Activated CD4-positive, alpha-beta T cell treated with anti-CD3 and anti-CD28 coated beads for 36 hours (primary cell): ENCODE measurements at regions not wholly inside any gene's neighbourhood (a gene's known extent, or its start where the extent isn't known, plus 50 kb on each side); places are given as distances from the start of the nearest gene placed in this dataset.
"Not testable (repeated sequence)": the region's sequence is repeated elsewhere in the genome, so short reads cannot be mapped to it uniquely, and the experiment has no call there.

ENCODE experiments used
- ATAC-seq: fragments of 200-7000 bp; cut with Tn5 transposase; one replicate; pipeline ENCODE4 v1.10.0; 2021; ENCODE audit warnings: mild to moderate bottlenecking, moderate library complexity
- CTCF ChIA-PET: fragments of 350-600 bp; sonication (Branson Sonifier 250); formaldehyde crosslinking; loops from one replicate; lab custom pipeline; 2021; ENCODE audit warnings: antibody characterized with exemption; lab: Charles Lee
- POLR2A ChIA-PET: fragments of 350-600 bp; sonication (Branson Sonifier 250); formaldehyde crosslinking; loops from one replicate; lab custom pipeline; 2021; ENCODE audit warnings: antibody characterized with exemption, inconsistent platforms; lab: Charles Lee
- DNase-seq: peaks from one replicate; pipeline ENCODE4 v3.0.0-alpha.2; 2020
- H3K27ac Mint-ChIP-seq: one replicate; pipeline ENCODE4 v1.8.0; 2021; ENCODE audit warnings: mixed read lengths
- H3K27me3 Mint-ChIP-seq: one replicate; pipeline ENCODE4 v1.8.0; 2021; ENCODE audit warnings: mixed read lengths
- H3K36me3 Mint-ChIP-seq: one replicate; pipeline ENCODE4 v1.8.0; 2021; ENCODE audit warnings: low read depth, mixed read lengths
- H3K4me1 Mint-ChIP-seq: one replicate; pipeline ENCODE4 v1.8.0; 2021; ENCODE audit warnings: mixed read lengths
- H3K4me3 Mint-ChIP-seq: one replicate; pipeline ENCODE4 v1.8.0; 2021; ENCODE audit warnings: mild to moderate bottlenecking, moderate library complexity, mixed read lengths
- H3K9me3 Mint-ChIP-seq: one replicate; pipeline ENCODE4 v1.8.0; 2021; ENCODE audit warnings: low read depth, mixed read lengths
- intact Hi-C, 2 experiments: fragments of 100-400 bp; cut with DNase I in 1 of 2; cut with micrococcal nuclease in 1 of 2; formaldehyde crosslinking; loops; one replicate each; pipeline versions ENCODE4 v1.14.2 to v1.15.1; 2022 to 2024; cut with DNase I, micrococcal nuclease

DNA sequence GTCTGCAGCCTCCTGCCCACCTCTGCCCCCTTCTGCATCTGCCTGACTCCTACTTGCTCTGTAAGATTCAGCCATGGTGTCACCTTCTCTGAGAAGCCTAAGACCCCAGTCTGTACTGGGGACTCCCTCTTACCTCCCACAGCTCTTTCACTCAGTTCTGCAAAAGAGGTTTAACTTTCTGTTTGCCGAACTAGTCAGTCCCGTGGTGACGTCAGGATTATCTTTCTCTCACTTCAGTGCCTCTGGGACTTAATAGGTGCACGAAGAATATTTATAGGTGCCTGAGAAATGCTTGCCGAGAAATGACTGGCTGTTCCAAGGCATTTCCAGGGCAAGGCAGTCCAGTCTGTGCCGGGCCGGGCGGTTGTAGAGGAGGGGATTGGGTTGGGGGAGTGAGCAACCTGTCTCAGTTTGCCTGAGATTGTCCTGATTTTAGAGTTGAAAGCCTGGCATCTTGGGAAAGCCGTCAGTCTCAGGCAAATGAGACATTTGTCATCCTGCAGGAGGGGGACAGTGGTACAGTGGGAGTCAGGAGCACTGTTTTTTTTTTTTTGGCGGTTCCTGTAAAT lies 227.5 kb upstream of the NPVF start:
- ChIA-PET POLR2A (no interaction called here), CTCF (interaction anchor here (0.5 kb wide), 1 partner anchor 156 kb away, joined by 3 read pairs; no protein-coding TSS in a partner anchor)
- H3K9me3 Mint-ChIP-seq = no peaks in the 10 kb centered on the region
- peaks cover 10% of the 10 kb centered on the region for H3K27me3 Mint-ChIP-seq
- no peaks in the 10 kb centered on the region for H3K4me1 Mint-ChIP-seq
- H3K27ac Mint-ChIP-seq = no peak overlapping the region
- DNase-seq = no peak
- intact Hi-C loops = no loop called here
- no peaks in the 10 kb centered on the region for H3K36me3 Mint-ChIP-seq
- H3K4me3 Mint-ChIP-seq = no peak overlapping the region
- ATAC-seq = no peak

GRCh38 chr7:25456467-25457171 lies 228.3 kb upstream of the NPVF start:
- no peaks in the 10 kb centered on the region for H3K9me3 Mint-ChIP-seq

DNA sequence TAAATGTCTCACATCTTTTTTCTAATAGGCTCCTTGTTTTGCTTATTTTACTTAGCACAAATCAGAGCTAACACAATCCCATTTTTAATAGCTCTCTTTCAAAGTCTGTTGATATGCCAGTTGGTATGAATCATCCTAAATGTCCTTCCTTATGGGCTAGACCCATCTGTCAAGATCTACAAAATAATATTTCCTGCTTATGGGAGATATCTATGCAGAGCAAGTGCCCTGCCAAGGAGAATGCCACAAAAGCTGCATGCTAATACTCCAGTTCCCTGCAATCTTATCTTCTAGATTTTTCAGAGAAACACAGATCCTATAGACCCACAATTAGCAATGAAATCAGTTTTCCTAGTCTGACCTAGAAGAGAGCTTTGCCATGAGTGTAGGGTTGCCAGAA lies 230.8 kb upstream of the NPVF start:
- ChIA-PET POLR2A (no interaction called here), CTCF (interaction anchor here (1.9 kb wide), 1 partner anchor 106 kb away, joined by 6 read pairs; no protein-coding TSS in a partner anchor)
- no peak overlapping the region for H3K27ac Mint-ChIP-seq
- ATAC-seq (no peak), DNase-seq (no peak)
- intact Hi-C loops = no loop called here
- H3K4me3 Mint-ChIP-seq = no peak overlapping the region
- no peaks in the 10 kb centered on the region for H3K9me3 Mint-ChIP-seq
- H3K36me3 Mint-ChIP-seq = no peaks in the 10 kb centered on the region
- peaks cover 24% of the 10 kb centered on the region for H3K27me3 Mint-ChIP-seq
- no peaks in the 10 kb centered on the region for H3K4me1 Mint-ChIP-seq

More at GRCh38 chr7:25456467-25457171, 228.3 kb upstream of the NPVF start:
- Mint-ChIP-seq H3K36me3 (no peaks in the 10 kb centered on the region), H3K4me3 (no peak overlapping the region), H3K4me1 (no peaks in the 10 kb centered on the region), H3K27me3 (peaks cover 11% of the 10 kb centered on the region), H3K27ac (no peak overlapping the region)
- POLR2A ChIA-PET = no interaction called here
- ATAC-seq (no peak), DNase-seq (no peak)
- intact Hi-C loops = no loop called here
- CTCF ChIA-PET = no interaction called here

DNA sequence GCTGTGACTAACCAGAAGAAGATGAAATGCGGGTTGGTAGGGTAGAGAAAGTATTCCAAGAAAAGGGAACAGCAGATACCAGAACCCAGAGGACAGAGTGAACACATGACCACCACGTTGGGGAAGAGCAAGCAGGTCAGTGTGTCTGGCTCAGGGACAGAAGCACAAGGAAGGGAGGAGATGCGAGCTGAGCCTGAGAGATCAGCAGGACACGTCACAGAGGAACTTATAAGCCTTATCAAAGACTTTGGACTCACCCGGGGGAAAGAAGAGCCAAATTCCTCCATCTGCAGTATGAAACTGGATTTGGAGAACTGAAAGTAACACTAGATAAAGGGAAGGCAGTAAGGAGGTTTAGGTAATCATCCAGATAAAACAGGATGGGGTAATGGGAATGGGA lies 232.1 kb upstream of the NPVF start:
- no peak for ATAC-seq
- no peaks in the 10 kb centered on the region for H3K36me3 Mint-ChIP-seq
- H3K27me3 Mint-ChIP-seq = peaks cover 24% of the 10 kb centered on the region
- DNase-seq = no peak
- intact Hi-C loops = no loop called here
- H3K27ac Mint-ChIP-seq = no peak overlapping the region
- CTCF ChIA-PET = interaction anchor here (0.7 kb wide), 1 partner anchor 33 kb away, joined by 3 read pairs; no protein-coding TSS in a partner anchor
- POLR2A ChIA-PET = no interaction called here
- H3K4me1 Mint-ChIP-seq = no peaks in the 10 kb centered on the region
- no peak overlapping the region for H3K4me3 Mint-ChIP-seq
- H3K9me3 Mint-ChIP-seq = no peaks in the 10 kb centered on the region

DNA sequence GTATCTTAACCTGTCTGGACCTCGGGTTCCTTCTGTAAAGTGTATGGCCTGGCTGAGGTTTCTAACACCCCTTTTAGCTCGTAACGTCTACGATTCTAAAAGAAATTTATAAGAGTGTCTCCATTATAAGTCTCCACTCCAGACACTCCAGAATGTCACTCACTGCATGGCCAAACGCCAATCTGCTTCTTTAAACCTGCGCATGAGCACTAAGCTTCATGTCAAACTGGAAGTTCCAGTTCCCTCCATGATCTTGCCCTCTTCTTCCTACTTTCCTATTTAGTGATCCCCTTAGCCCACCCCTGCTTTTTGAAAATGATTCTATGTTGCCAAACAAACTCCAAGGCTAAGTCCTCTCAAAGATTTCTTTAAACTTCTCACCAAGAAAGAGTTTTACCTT lies 241.4 kb upstream of the NPVF start:
- Mint-ChIP-seq H3K27ac (no peak overlapping the region), H3K27me3 (peaks cover 3% of the 10 kb centered on the region), H3K4me1 (no peaks in the 10 kb centered on the region), H3K9me3 (no peaks in the 10 kb centered on the region), H3K36me3 (no peaks in the 10 kb centered on the region), H3K4me3 (no peak overlapping the region)
- POLR2A ChIA-PET = no interaction called here
- DNase-seq (no peak), ATAC-seq (no peak)
- CTCF ChIA-PET = no interaction called here
- intact Hi-C loops = no loop called here

- H3K4me1 Mint-ChIP-seq = no peaks in the 10 kb centered on the region
- peaks cover 10% of the 10 kb centered on the region for H3K27me3 Mint-ChIP-seq
- H3K9me3 Mint-ChIP-seq = no peaks in the 10 kb centered on the region
- ChIA-PET POLR2A (no interaction called here), CTCF (interaction anchor here (1.7 to 1.9 kb wide), 2 partner anchors 13 to 88 kb away, joined by 5 to 6 read pairs; no protein-coding TSS in a partner anchor)
- ATAC-seq (no peak), DNase-seq (no peak)
- H3K27ac Mint-ChIP-seq = no peak overlapping the region
- H3K36me3 Mint-ChIP-seq = no peaks in the 10 kb centered on the region
- intact Hi-C loops = no loop called here
- H3K4me3 Mint-ChIP-seq = no peak overlapping the region
These were observed 248.7 kb upstream of the NPVF start for GRCh38 chr7:25476863-25477499.

DNA sequence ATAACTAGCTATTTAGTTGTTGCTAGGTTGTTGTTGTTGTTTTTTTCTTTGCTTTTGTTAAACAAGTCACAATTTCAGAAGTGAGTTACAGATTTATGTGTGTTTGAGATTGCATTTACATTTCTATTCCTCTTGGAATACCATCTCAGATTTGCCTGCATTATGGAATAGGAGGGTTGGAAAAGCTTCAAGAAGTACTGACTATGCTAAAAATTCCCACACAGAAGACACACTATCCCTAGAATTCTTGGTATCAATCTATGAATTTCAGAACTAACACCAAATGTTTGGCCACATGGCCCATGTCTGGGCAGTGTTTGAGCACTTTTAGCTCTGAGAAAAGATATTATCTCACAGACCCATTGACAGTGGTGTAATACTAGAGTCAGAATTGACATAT lies 249.9 kb upstream of the NPVF start:
- CTCF ChIA-PET = interaction anchor here (1.7 kb wide), 1 partner anchor 12 kb away, joined by 5 read pairs; no protein-coding TSS in a partner anchor
- ATAC-seq, DNase-seq, intact Hi-C loops, H3K9me3 Mint-ChIP-seq, H3K27me3 Mint-ChIP-seq, H3K4me1 Mint-ChIP-seq, H3K36me3 Mint-ChIP-seq, H3K27ac Mint-ChIP-seq, H3K4me3 Mint-ChIP-seq, POLR2A ChIA-PET: not testable (repeated sequence)

GRCh38 chr7:25478925-25479324 lies 250.6 kb upstream of the NPVF start:
- Mint-ChIP-seq H3K9me3 (no peaks in the 10 kb centered on the region), H3K27me3 (peaks cover 8% of the 10 kb centered on the region), H3K4me3 (no peak overlapping the region), H3K36me3 (no peaks in the 10 kb centered on the region), H3K27ac (no peak overlapping the region), H3K4me1 (no peaks in the 10 kb centered on the region)
- CTCF ChIA-PET = no interaction called here
- no peak for DNase-seq
- intact Hi-C loops = no loop called here
- POLR2A ChIA-PET = no interaction called here
- ATAC-seq = no peak

GRCh38 chr7:25481891-25482290 lies 253.6 kb upstream of the NPVF start:
- Mint-ChIP-seq H3K4me1 (no peaks in the 10 kb centered on the region), H3K27ac (no peak overlapping the region), H3K27me3 (peaks cover 10% of the 10 kb centered on the region), H3K4me3 (no peak overlapping the region), H3K9me3 (no peaks in the 10 kb centered on the region), H3K36me3 (no peaks in the 10 kb centered on the region)
- DNase-seq = no peak
- POLR2A ChIA-PET = no interaction called here
- intact Hi-C loops = no loop called here
- ATAC-seq = no peak
- CTCF ChIA-PET = no interaction called here

GRCh38 chr7:25482631-25483030 lies 254.3 kb upstream of the NPVF start:
- POLR2A ChIA-PET = no interaction called here
- H3K4me1 Mint-ChIP-seq = no peaks in the 10 kb centered on the region
- H3K9me3 Mint-ChIP-seq = no peaks in the 10 kb centered on the region
- intact Hi-C loops = no loop called here
- DNase-seq (no peak), ATAC-seq (no peak)
- CTCF ChIA-PET = interaction anchor here (0.7 kb wide), 1 partner anchor 27 kb away, joined by 3 read pairs; no protein-coding TSS in a partner anchor
- no peaks in the 10 kb centered on the region for H3K36me3 Mint-ChIP-seq
- H3K27me3 Mint-ChIP-seq = peaks cover 5% of the 10 kb centered on the region
- no peak overlapping the region for H3K27ac Mint-ChIP-seq
- H3K4me3 Mint-ChIP-seq = no peak overlapping the region

DNA sequence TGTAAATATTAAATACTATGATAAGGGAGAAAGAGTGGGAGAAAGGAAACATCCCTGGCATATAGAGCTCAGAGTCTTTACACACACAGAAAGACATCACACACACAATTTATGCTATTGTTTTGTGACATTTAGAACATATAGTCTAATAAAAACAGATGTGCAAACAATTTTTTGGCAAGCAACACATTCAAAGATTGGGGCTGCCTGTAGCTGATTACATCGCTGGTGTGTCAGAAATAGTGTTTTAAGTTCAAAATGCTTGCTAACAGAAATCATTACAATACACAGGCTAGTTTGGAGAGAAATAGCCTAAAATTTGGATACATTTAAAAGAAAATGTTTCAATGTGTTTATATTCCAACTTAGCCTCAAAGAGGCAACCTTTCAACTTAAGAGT lies 256.7 kb upstream of the NPVF start:
- ATAC-seq = no peak
- CTCF ChIA-PET = interaction anchor here (0.7 kb wide), 1 partner anchor 114 kb away, joined by 3 read pairs; no protein-coding TSS in a partner anchor
- H3K27me3 Mint-ChIP-seq = peaks cover 4% of the 10 kb centered on the region

DNA sequence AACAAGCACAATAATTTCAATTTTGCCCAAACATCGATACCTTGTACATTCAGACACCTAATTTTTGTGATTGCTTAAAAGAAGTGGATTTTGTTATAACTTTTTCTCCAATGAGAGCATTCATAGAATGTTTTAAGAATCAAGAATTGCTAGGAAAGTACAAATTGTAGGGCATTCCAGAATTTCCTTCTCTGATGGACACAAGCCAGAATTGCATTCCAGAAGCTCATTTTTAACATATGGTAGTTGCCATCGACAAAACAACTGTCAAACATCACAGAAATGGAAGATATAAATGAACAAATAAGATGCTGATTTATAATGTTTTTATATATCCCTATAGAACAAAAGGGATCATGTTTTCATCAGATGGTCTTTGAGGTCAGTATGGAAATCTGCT lies 258.4 kb upstream of the NPVF start:
- POLR2A ChIA-PET = no interaction called here
- no peaks in the 10 kb centered on the region for H3K36me3 Mint-ChIP-seq

More for the DNA sequence above, 256.7 kb upstream of the NPVF start:
- no peaks in the 10 kb centered on the region for H3K4me1 Mint-ChIP-seq
- DNase-seq = no peak
- intact Hi-C loops = no loop called here
- no peak overlapping the region for H3K4me3 Mint-ChIP-seq
- H3K27ac Mint-ChIP-seq = no peak overlapping the region
- POLR2A ChIA-PET = no interaction called here
- no peaks in the 10 kb centered on the region for H3K9me3 Mint-ChIP-seq
- no peaks in the 10 kb centered on the region for H3K36me3 Mint-ChIP-seq

More for the DNA sequence above, 258.4 kb upstream of the NPVF start:
- CTCF ChIA-PET = no interaction called here
- Mint-ChIP-seq H3K9me3 (no peaks in the 10 kb centered on the region), H3K4me1 (no peaks in the 10 kb centered on the region), H3K4me3 (no peak overlapping the region), H3K27ac (no peak overlapping the region), H3K27me3 (peaks cover 4% of the 10 kb centered on the region)
- intact Hi-C loops = no loop called here
- ATAC-seq (no peak), DNase-seq (no peak)
